ENCODE measurements at regions not wholly inside any gene's neighbourhood (a gene's known extent, or its start where the extent isn't known, plus 50 kb on each side); places are given as distances from the start of the nearest gene placed in this dataset.
A peak's percentile ranks its signal among the peaks of the same experiment; 100 is the strongest.

DNA sequence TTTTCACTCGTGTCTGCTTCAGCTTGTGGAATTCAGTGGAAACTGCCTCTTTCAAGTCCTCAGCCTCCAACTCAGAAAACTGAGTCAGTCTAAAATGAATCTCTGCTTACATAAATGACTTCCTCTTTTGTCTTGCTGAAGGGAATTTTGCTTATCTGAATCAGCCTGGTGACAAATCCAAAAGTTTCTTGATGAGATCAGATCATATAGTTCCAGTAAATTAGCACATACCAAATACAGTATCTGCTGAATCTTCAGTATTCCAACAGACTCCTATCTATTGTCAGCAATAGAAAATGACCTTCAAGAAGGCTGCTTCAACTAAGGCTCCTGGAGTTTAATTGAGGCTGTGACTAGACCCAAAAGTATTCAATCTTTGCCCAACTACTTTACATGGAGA is 290.0 kb downstream of the MZT1 start:
- DNase-seq = no peak

GRCh38 chr13:72435251-72435650 is 292.2 kb downstream of the MZT1 start:
- no peak for DNase-seq

- no peak for DNase-seq
Observed at GRCh38 chr13:72431981-72432682, 295.3 kb downstream of the MZT1 start.

GRCh38 chr13:72430923-72431322 is 296.5 kb downstream of the MZT1 start:
- no peak for DNase-seq

DNA sequence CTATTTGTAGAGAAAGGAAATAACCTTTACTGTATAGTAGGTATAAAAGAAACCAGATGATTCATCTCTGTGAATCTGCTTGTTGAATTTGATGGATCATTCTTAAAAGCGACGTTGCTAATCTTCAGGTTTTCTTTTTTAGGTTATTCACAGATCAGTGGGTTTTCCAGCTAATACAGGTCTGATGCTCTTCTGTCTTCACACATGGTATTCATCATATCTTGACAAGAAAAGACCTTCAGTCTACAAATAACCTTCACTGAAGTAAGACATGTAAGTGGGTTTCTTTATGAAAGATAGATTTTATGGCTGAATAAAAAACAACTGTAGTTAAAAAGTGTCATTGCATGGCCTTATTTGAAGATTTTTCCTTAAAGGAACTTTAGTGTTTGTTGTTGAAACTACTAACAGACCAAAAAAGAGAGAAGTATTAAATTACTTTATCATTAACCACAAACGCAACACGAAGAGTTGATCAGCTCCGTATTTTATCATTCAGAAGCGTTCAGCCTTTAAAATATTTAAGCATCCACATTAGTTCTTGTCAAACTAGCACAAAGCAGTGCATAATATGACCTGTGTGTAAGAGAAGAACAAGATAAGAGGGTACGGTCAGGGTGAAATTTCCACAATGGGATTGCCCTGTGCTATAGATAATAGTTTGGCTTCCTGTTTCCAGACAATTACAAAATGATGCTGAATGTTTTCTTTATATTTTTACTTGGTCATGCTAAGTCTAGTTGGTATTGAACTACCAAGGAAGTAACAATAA is 299.5 kb downstream of the MZT1 start:
- DNase-seq = no peak

- no peak for DNase-seq
Observed at GRCh38 chr13:72424059-72424458, 303.4 kb downstream of the MZT1 start.

DNA sequence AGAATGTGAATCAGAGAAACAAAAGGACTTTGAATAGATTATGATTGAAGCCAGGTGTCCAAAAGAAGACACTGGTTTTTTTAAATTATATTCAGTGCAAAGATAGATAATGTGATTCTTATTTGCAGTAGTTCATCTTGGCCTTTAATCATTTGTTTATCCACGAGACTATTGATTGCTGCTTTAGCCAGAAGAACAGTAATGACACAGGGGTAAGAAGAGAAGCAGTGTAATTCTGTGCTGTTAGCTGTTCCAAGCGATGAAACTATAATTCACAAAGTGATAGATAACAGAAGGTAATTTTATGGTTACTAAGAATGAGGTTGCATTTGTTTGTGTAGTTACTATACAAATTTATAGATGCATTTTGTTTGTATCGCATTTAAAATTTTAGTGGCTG is 311.6 kb downstream of the MZT1 start:
- peak; percentile 53 to 75 for DNase-seq

DNA sequence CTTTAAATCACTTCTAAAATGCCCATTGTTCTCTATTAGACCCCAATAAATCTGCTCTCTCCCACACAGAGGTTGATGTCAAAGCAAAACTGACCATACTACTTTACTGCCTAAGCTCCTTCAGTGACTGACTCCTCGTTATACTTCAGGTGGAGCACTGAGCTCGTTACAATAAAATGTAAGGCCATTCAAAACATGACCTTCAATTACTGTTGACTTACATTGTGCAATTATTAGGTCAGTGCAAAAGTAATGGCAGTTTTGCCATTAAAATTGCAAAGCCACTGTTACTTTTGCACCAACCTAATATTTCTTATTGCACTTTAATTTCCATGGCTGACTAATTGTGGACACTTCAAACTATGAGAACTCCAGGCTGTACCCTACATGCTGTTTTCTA is 314.9 kb downstream of the MZT1 start:
- DNase-seq = no peak

DNA sequence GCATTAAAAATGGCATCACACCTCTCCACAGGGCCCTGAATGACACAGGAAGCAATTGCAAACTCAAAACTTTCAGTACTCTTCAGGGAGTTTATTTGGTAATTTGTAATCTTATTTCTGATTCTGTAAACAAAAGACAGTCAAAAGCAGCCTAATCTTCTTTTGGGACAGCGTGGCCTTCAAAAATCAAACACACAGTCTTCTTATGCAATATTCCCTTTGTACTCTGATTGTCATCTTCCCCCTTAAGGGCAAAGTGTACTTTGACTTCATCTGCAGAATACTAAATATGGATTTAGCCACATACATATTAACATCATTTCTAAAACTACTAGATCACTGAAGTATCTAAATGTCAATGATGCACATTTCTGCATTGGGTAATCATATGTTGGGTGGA is 322.0 kb downstream of the MZT1 start:
- DNase-seq = no peak

DNA sequence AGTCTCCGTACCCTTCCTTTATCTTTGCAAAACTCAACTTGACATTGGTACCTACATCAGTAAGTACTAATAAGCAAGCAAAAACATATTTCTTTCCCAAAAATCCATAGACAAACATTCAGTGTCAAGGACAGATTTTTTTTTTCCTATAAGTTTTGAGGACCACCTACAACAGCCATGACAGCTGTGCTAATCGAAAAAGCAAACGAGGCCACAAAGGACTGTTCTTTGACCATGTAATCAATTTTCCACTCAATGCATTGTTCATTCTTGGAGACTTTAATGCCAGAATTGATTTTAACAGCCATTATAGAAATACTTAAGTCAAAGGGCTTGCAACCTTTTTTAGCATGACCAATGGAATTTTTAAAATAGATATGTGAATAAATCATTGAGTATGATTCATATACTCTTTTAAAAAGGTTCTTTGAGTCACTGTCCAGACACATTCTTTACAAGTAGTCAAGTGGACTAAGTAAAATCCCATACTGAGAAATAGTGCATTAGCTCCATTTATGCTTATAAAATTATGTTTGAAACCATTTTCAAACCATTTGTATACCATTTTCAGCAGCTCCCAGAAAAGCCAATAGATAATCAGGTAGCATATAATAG is 323.9 kb downstream of the MZT1 start:
- no peak for DNase-seq

- no peak for DNase-seq
Observed at GRCh38 chr13:72400856-72401255, 326.6 kb downstream of the MZT1 start.

DNA sequence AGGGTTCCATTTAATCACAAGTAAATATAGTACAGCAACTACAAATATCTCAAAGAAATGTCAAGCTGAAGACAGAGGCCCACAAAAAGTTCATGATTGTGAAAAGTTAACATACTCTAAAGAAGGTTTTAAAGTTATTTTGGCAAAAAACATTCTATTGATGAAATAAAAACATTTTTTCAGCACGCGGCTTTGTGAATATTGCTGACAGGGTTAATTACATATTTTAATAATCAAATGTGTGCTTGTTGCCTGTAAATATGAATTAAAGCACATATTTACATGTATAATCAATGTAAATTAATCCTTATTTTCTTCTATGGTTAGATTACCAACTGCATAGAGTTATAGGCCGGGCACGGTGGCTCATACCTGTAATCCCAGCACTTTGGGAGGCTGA is 328.1 kb downstream of the MZT1 start:
- no peak for DNase-seq

DNA sequence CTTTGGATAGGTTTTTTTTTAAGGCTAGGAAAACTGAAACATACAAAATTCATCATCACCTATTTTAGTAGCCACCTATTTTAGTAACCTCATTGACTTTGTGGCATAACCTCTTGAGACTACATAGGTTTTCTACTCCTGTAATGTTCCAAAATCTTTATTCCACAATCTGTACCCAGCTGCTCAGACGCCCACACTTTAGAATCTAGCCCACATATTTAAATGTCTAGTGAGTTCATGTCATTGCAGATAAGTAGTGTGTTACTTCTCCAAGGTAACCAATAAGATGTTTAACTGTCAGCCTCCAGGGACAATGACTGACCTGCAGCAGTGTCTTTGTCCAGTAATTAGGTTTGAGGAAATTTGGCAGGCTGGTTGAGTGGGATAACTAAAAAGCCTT is 330.2 kb downstream of the MZT1 start:
- DNase-seq = peak; percentile 64 to 73

GRCh38 chr13:72390909-72391308 is 336.5 kb downstream of the MZT1 start:
- no peak for DNase-seq

GRCh38 chr13:72386138-72386684 is 341.2 kb downstream of the MZT1 start:
- no peak for DNase-seq

DNA sequence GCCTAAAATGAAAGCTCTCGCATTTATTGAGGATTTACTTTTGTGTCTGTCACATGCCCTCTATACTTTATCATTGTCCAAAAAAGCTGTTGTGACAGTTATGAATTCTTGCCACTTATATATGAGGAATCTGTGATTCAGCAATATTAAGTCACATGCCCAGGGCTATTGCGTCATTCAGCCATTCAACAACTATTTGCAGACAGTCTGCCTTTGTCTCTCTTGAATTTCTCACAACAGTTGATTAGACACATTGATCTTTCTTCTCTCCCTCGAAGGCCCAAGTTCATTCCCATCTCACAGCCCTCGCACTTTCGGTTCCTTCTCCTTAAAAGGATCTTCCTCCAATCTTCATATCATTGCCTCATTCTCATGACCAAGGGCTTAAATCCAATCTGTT is 342.6 kb downstream of the MZT1 start:
- DNase-seq = no peak

GRCh38 chr13:72384186-72384823 is 343.1 kb downstream of the MZT1 start:
- no peak for DNase-seq

DNA sequence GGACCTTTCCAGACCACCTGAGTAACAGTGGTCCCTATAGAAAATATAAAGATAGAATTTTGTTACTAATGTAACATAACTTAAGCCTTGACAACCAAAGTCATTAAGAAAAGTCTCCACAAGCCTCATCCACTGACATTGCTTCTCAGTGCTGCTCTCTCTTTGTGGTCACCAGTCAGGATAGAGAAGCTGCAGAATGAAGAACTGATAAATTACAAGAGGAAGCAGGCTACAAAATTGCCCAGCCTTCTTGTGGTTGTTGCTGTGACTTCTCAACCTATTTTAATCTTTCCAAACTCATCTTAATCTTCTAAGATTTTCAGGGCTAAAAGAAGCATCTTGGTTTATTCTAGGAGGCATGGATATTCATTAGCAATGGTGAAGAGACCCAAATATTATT is 343.8 kb downstream of the MZT1 start:
- DNase-seq = no peak

- DNase-seq = no peak
Observed at GRCh38 chr13:72379581-72379980, 347.8 kb downstream of the MZT1 start.

DNA sequence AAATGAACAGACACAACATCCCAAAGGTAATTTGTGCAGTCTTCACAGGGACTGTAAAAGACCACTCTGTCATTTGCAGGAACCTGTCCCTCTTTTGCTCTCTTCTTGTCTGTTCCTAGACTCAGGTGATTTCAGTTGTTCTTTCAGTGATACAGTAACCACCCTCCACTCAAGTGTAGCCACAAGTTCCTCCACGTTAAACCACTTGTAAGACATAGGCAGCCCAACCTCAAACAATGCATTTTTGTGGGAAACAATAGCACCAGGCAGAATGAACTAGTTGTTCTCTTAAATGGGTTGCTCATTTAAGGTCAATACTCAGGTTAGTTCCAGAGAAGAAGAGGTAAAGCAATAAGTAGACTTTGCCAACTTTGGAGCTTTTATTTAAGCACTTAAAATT is 359.4 kb downstream of the MZT1 start:
- DNase-seq = no peak

DNA sequence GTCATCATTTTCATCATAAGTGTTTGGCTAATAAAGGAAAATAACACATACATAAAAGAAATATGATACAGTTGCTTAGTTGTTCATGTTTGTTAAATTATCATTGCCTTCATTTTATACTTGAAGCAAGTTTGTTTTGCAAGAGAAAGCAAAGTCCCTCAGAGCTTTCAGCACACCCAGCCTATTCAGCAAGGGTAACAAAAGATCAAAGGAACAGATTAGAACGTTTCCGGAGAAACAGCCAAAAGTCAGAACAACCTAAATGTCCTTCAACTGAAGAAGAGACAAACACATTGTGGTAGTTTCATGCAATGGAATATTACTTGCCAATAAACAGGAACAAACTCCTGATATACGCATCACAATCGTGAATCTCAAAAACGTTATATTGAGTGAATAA is 380.7 kb downstream of the MZT1 start:
- DNase-seq = no peak

DNA sequence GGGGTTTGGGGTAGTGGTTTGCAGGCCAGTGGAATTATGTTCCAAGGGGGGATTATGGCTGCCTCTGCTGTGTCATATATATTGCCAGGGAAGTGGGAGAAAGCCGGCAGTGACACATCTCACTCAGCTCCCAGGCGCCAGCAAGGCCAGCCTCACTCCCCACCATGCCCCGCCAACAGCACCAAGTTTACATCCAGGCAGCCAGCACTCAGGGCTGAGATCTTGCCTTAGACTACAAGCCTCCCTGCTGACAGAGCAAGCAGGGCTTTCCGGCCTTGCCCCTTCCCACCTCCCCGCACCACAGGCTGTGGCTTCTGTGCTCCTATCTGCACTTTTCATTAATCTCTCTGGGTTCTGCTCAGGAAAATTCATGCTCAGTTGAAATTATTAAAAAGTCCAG is 385.1 kb downstream of the MZT1 start:
- DNase-seq = no peak

DNA sequence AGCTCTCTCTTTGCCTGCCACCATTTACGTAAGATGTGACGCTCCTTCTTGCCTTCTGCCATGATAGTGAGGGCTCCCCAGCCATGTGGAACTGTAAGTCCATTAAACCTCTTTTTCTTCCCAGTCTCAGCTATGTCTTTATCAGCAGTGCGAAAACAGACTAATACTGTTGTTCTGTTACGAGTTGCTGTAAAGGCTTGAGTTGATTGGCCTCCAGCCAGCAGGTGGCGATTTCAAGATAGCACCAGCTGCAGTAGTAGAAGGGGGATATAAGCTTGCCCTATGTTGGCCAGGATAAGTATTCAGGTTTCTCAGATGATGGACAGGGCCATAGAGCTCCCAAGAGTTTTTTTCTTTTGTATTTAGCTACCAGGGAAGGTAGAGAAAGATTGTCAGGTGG is 385.5 kb downstream of the MZT1 start:
- DNase-seq = no peak
